ENCODE measurements at regions not wholly inside any gene's neighbourhood (a gene's known extent, or its start where the extent isn't known, plus 50 kb on each side); places are given as distances from the start of the nearest gene placed in this dataset.

- TF ChIP-seq CTCF (IDR thresholded peaks at IDR 0.05) (no peak), POLR2A (IDR thresholded peaks at IDR 0.05) (no peak)
Observed at GRCh38 chr10:42924484-42924883, 141.9 kb downstream of the BMS1 start.

Measured in testis (tissue), 2 donors.